ENCODE measurements at regions not wholly inside any gene's neighbourhood (a gene's known extent, or its start where the extent isn't known, plus 50 kb on each side); places are given as distances from the start of the nearest gene placed in this dataset.

- no peak for TF ChIP-seq CTCF (IDR thresholded peaks at IDR 0.05; ENCODE audit: insufficient read depth, low read depth, low read length)
- TF ChIP-seq EZH2 (IDR thresholded peaks at IDR 0.05; ENCODE audit: insufficient read depth, low read length), result no peak
- H3K4me2 ChIP-seq (ENCODE audit: low read length), result no peak overlapping the region
- no peak overlapping the region for H3K27ac ChIP-seq (ENCODE audit: low read depth, low read length)
- no peak overlapping the region for H2AFZ ChIP-seq (ENCODE audit: low read depth, low read length)
- no peaks in the 10 kb centered on the region for H4K20me1 ChIP-seq (ENCODE audit: insufficient read depth, low read length)
- no peak overlapping the region for H3K4me3 ChIP-seq (ENCODE audit: insufficient read depth, low read depth, low read length)
- no peaks in the 10 kb centered on the region for H3K79me2 ChIP-seq (ENCODE audit: insufficient read depth, low read length)
- no peaks in the 10 kb centered on the region for H3K9me3 Mint-ChIP-seq (ENCODE audit: unreplicated experiment)
- H3K36me3 ChIP-seq (ENCODE audit: insufficient read depth, low read length), result no peaks in the 10 kb centered on the region
- H3K27me3 Mint-ChIP-seq (ENCODE audit: low read depth, unreplicated experiment), result no peaks in the 10 kb centered on the region
- H3K9me3 ChIP-seq (ENCODE audit: insufficient read depth, low read depth, low read length), result no peaks in the 10 kb centered on the region
- DNase-seq (ENCODE audit: low read depth) (no peak), FAIRE-seq (no peak)
- H3K27me3 ChIP-seq (ENCODE audit: insufficient read depth, low read length), result no peaks in the 10 kb centered on the region
- H3K4me3 Mint-ChIP-seq (ENCODE audit: unreplicated experiment), result no peak overlapping the region
- no peaks in the 10 kb centered on the region for H3K4me1 Mint-ChIP-seq (ENCODE audit: low read depth, unreplicated experiment)
- no peak overlapping the region for H3K9ac ChIP-seq (ENCODE audit: low read length)
- no peaks in the 10 kb centered on the region for H3K36me3 Mint-ChIP-seq (ENCODE audit: low read depth, unreplicated experiment)
- H3K4me1 ChIP-seq (ENCODE audit: insufficient read depth, low read length), result no peaks in the 10 kb centered on the region
- H3K27ac Mint-ChIP-seq (ENCODE audit: unreplicated experiment), result no peak overlapping the region
These were observed 379.9 kb upstream of the PCDH20 start for GRCh38 chr13:61795580-61795979.

GRCh38 chr13:61779456-61779855 is 363.8 kb upstream of the PCDH20 start:
- Histone ChIP-seq H3K27me3 (ENCODE audit: insufficient read depth, low read length) (no peaks in the 10 kb centered on the region), H3K27ac (ENCODE audit: low read depth, low read length) (no peak overlapping the region), H3K9me3 (ENCODE audit: insufficient read depth, low read depth, low read length) (no peaks in the 10 kb centered on the region), H4K20me1 (ENCODE audit: insufficient read depth, low read length) (no peaks in the 10 kb centered on the region), H3K4me1 (ENCODE audit: insufficient read depth, low read length) (no peaks in the 10 kb centered on the region), H2AFZ (ENCODE audit: low read depth, low read length) (no peak overlapping the region), H3K36me3 (ENCODE audit: insufficient read depth, low read length) (no peaks in the 10 kb centered on the region), H3K79me2 (ENCODE audit: insufficient read depth, low read length) (no peaks in the 10 kb centered on the region), H3K9ac (ENCODE audit: low read length) (no peak overlapping the region), H3K4me3 (ENCODE audit: insufficient read depth, low read depth, low read length) (no peak overlapping the region), H3K4me2 (ENCODE audit: low read length) (no peak overlapping the region)
- TF ChIP-seq EZH2 (IDR thresholded peaks at IDR 0.05; ENCODE audit: insufficient read depth, low read length), result no peak
- no peak for TF ChIP-seq CTCF (IDR thresholded peaks at IDR 0.05; ENCODE audit: insufficient read depth, low read depth, low read length)
- Mint-ChIP-seq H3K4me1 (ENCODE audit: low read depth, unreplicated experiment) (no peaks in the 10 kb centered on the region), H3K4me3 (ENCODE audit: unreplicated experiment) (no peak overlapping the region), H3K36me3 (ENCODE audit: low read depth, unreplicated experiment) (no peaks in the 10 kb centered on the region), H3K27me3 (ENCODE audit: low read depth, unreplicated experiment) (no peaks in the 10 kb centered on the region), H3K9me3 (ENCODE audit: unreplicated experiment) (no peaks in the 10 kb centered on the region), H3K27ac (ENCODE audit: unreplicated experiment) (no peak overlapping the region)
- FAIRE-seq (no peak), DNase-seq (ENCODE audit: low read depth) (no peak)

GRCh38 chr13:61778531-61778930 is 362.9 kb upstream of the PCDH20 start:
- H3K9me3 ChIP-seq (ENCODE audit: insufficient read depth, low read depth, low read length), result no peaks in the 10 kb centered on the region
- H3K27me3 ChIP-seq (ENCODE audit: insufficient read depth, low read length), result no peaks in the 10 kb centered on the region
- no peak overlapping the region for H3K9ac ChIP-seq (ENCODE audit: low read length)
- H3K4me3 Mint-ChIP-seq (ENCODE audit: unreplicated experiment), result no peak overlapping the region
- no peaks in the 10 kb centered on the region for H3K27me3 Mint-ChIP-seq (ENCODE audit: low read depth, unreplicated experiment)
- no peaks in the 10 kb centered on the region for H3K36me3 Mint-ChIP-seq (ENCODE audit: low read depth, unreplicated experiment)
- no peaks in the 10 kb centered on the region for H3K4me1 Mint-ChIP-seq (ENCODE audit: low read depth, unreplicated experiment)
- no peaks in the 10 kb centered on the region for H3K79me2 ChIP-seq (ENCODE audit: insufficient read depth, low read length)
- H3K27ac ChIP-seq (ENCODE audit: low read depth, low read length), result no peak overlapping the region
- H4K20me1 ChIP-seq (ENCODE audit: insufficient read depth, low read length), result no peaks in the 10 kb centered on the region
- H3K9me3 Mint-ChIP-seq (ENCODE audit: unreplicated experiment), result no peaks in the 10 kb centered on the region
- H3K4me3 ChIP-seq (ENCODE audit: insufficient read depth, low read depth, low read length), result no peak overlapping the region
- no peak overlapping the region for H2AFZ ChIP-seq (ENCODE audit: low read depth, low read length)
- TF ChIP-seq EZH2 (IDR thresholded peaks at IDR 0.05; ENCODE audit: insufficient read depth, low read length) (no peak), CTCF (IDR thresholded peaks at IDR 0.05; ENCODE audit: insufficient read depth, low read depth, low read length) (no peak)
- DNase-seq (ENCODE audit: low read depth) (no peak), FAIRE-seq (no peak)
- H3K27ac Mint-ChIP-seq (ENCODE audit: unreplicated experiment), result no peak overlapping the region
- H3K4me2 ChIP-seq (ENCODE audit: low read length), result no peak overlapping the region
- H3K36me3 ChIP-seq (ENCODE audit: insufficient read depth, low read length), result no peaks in the 10 kb centered on the region
- H3K4me1 ChIP-seq (ENCODE audit: insufficient read depth, low read length), result no peaks in the 10 kb centered on the region

All from astrocyte (in vitro differentiated cells and primary cell).